Stimulated activated CD4-positive, alpha-beta T cell treated with anti-CD3 and anti-CD28 coated beads, Interleukin-15, amount 100 ng/mL, for 1 hour (primary cell): ENCODE measurements at regions not wholly inside any gene's neighbourhood (a gene's known extent, or its start where the extent isn't known, plus 50 kb on each side); places are given as distances from the start of the nearest gene placed in this dataset.

Experiments used
- DNase-seq, 2 donors: peaks; one replicate each; pipeline ENCODE4 v3.0.0-alpha.2; 2020; ENCODE audit warnings: low read depth in 1 of 2, low spot score in 1 of 2

- DNase-seq, result no peak
Observed at GRCh38 chr13:22049384-22049783, 378.5 kb downstream of the FGF9 start.

GRCh38 chr13:22050951-22051563, 380.2 kb downstream of the FGF9 start:
- DNase-seq, result no peak

GRCh38 chr13:22053053-22053452, 382.2 kb downstream of the FGF9 start:
- DNase-seq, result no peak

GRCh38 chr13:22055259-22055658, 384.4 kb downstream of the FGF9 start:
- DNase-seq, result no peak

- DNase-seq, result no peak
Observed at GRCh38 chr13:22060187-22060586, 389.3 kb downstream of the FGF9 start.

GRCh38 chr13:22061371-22061805, 390.5 kb downstream of the FGF9 start:
- DNase-seq, result peak in 1 of 2 donors; percentile 48

GRCh38 chr13:22061806-22062391, 391.0 kb downstream of the FGF9 start:
- DNase-seq, result no peak

GRCh38 chr13:22062478-22063205, 391.8 kb downstream of the FGF9 start:
- DNase-seq, result no peak

- DNase-seq, result no peak
Observed at GRCh38 chr13:22063416-22064124, 392.7 kb downstream of the FGF9 start.

- no peak for DNase-seq
Observed at GRCh38 chr13:22064854-22065620, 394.2 kb downstream of the FGF9 start.

GRCh38 chr13:22073718-22074117, 402.8 kb downstream of the FGF9 start:
- no peak for DNase-seq

- DNase-seq, result no peak
Observed at GRCh38 chr13:22074403-22074802, 403.5 kb downstream of the FGF9 start.

GRCh38 chr13:22076658-22077057, 405.8 kb downstream of the FGF9 start:
- DNase-seq, result no peak

- DNase-seq, result no peak
Observed at GRCh38 chr13:22077205-22077683, 406.4 kb downstream of the FGF9 start.

GRCh38 chr13:22077764-22078163, 406.9 kb downstream of the FGF9 start:
- no peak for DNase-seq

- no peak for DNase-seq
Observed at GRCh38 chr13:22079961-22080360, 409.1 kb downstream of the FGF9 start.

- no peak for DNase-seq
Observed at GRCh38 chr13:22080832-22081231, 410.0 kb downstream of the FGF9 start.

GRCh38 chr13:22081430-22081829, 410.6 kb downstream of the FGF9 start:
- no peak for DNase-seq

- no peak for DNase-seq
Observed at GRCh38 chr13:22082030-22082429, 411.2 kb downstream of the FGF9 start.

GRCh38 chr13:22082437-22083100, 411.7 kb downstream of the FGF9 start:
- no peak for DNase-seq
